ENCODE measurements at regions not wholly inside any gene's neighbourhood (a gene's known extent, or its start where the extent isn't known, plus 50 kb on each side); places are given as distances from the start of the nearest gene placed in this dataset.

- H3K4me1 ChIP-seq (ENCODE audit: insufficient read depth) = no peaks in the 10 kb centered on the region
- H3K4me3 ChIP-seq = no peak overlapping the region
- no peaks in the 10 kb centered on the region for H3K36me3 ChIP-seq
- H3K27ac ChIP-seq = no peak overlapping the region
- no peak for DNase-seq
- intact Hi-C loops (cut with DNase I) = no loop called here
- 66 to 72% (median 69%) methylated on average over 8 of the region's 8 CpGs for WGBS, 3 donors
- TF ChIP-seq POLR2A (IDR thresholded peaks at IDR 0.05) = no peak
- TF ChIP-seq CTCF (IDR thresholded peaks at IDR 0.05) = no peak
- TF ChIP-seq EP300 (IDR thresholded peaks at IDR 0.05) = no peak
- H3K9me3 ChIP-seq = no peaks in the 10 kb centered on the region
- H3K27me3 ChIP-seq = no peaks in the 10 kb centered on the region
These were observed 1357.3 kb upstream of the TENM4 start for GRCh38 chr11:80798174-80798573.

- DNase-seq = no peak
- no peaks in the 10 kb centered on the region for H3K36me3 ChIP-seq
- no peaks in the 10 kb centered on the region for H3K9me3 ChIP-seq
- peaks cover 2% of the 10 kb centered on the region for H3K4me1 ChIP-seq (ENCODE audit: insufficient read depth)
- WGBS, 3 donors = 87 to 90% (median 89%) methylated on average over 2 of the region's 2 CpGs
- no peak for TF ChIP-seq POLR2A (IDR thresholded peaks at IDR 0.05)
- no peak for TF ChIP-seq EP300 (IDR thresholded peaks at IDR 0.05)
- TF ChIP-seq CTCF (IDR thresholded peaks at IDR 0.05) = no peak
- intact Hi-C loops (cut with DNase I) = no loop called here
- no peak overlapping the region for H3K27ac ChIP-seq
- H3K27me3 ChIP-seq = no peaks in the 10 kb centered on the region
- H3K4me3 ChIP-seq = no peak overlapping the region
These were observed 1342.7 kb upstream of the TENM4 start for GRCh38 chr11:80783561-80783960.

- no peak overlapping the region for H3K4me3 ChIP-seq
- intact Hi-C loops (cut with DNase I) = no loop called here
- no peaks in the 10 kb centered on the region for H3K9me3 ChIP-seq
- H3K36me3 ChIP-seq = no peaks in the 10 kb centered on the region
- peaks cover 2% of the 10 kb centered on the region for H3K4me1 ChIP-seq (ENCODE audit: insufficient read depth)
- DNase-seq = no peak
- no peak overlapping the region for H3K27ac ChIP-seq
- WGBS, 3 donors = 68 to 75% (median 68%) methylated on average over 4 of the region's 4 CpGs
- H3K27me3 ChIP-seq = no peaks in the 10 kb centered on the region
- TF ChIP-seq EP300 (IDR thresholded peaks at IDR 0.05) (no peak), POLR2A (IDR thresholded peaks at IDR 0.05) (no peak), CTCF (IDR thresholded peaks at IDR 0.05) (no peak)
These were observed 1341.5 kb upstream of the TENM4 start for GRCh38 chr11:80782135-80782885.

GRCh38 chr11:80779905-80780605, 1339.2 kb upstream of the TENM4 start:
- 22 to 26% (median 23%) methylated on average over 5 of the region's 5 CpGs for WGBS, 3 donors
- TF ChIP-seq EP300 (IDR thresholded peaks at IDR 0.05) (no peak), CTCF (IDR thresholded peaks at IDR 0.05) (no peak), POLR2A (IDR thresholded peaks at IDR 0.05) (no peak)
- Histone ChIP-seq H3K4me1 (ENCODE audit: insufficient read depth) (peaks cover 2% of the 10 kb centered on the region), H3K36me3 (no peaks in the 10 kb centered on the region), H3K27me3 (no peaks in the 10 kb centered on the region), H3K4me3 (no peak overlapping the region), H3K9me3 (no peaks in the 10 kb centered on the region), H3K27ac (no peak overlapping the region)
- no peak for DNase-seq
- intact Hi-C loops (cut with DNase I) = no loop called here
